GM12873 (cell line): ENCODE measurements at regions not wholly inside any gene's neighbourhood (a gene's known extent, or its start where the extent isn't known, plus 50 kb on each side); places are given as distances from the start of the nearest gene placed in this dataset.

ENCODE experiments used
- CTCF ChIP-seq: IDR thresholded peaks from 2 replicates; pipeline ENCODE4 v1.5.1; 2012; ENCODE audit warnings: low read depth, mild to moderate bottlenecking, moderate library complexity, low read length, control low read depth; ENCODE audit not compliant: insufficient read depth; ENCODE audit errors: missing control alignments

DNA sequence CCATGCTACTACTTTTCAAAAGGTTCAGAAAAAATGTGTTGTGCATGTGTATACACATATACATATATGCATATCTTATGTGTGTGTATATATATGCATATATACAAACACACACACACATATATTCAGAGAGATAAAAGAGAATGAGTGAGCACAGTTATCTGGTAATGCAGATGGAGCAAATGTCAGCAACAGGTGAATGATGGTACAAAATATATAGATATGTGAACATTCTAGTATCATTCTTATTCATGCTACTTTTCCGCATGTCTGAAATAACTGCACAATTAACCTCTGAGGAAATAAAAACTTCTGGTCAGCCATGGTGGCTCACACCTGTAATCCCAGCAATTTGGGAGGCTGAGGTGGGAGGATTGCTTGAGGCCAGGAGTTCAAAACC, 222.6 kb upstream of the NANOGP8 start:
- TF ChIP-seq CTCF, result no peak

DNA sequence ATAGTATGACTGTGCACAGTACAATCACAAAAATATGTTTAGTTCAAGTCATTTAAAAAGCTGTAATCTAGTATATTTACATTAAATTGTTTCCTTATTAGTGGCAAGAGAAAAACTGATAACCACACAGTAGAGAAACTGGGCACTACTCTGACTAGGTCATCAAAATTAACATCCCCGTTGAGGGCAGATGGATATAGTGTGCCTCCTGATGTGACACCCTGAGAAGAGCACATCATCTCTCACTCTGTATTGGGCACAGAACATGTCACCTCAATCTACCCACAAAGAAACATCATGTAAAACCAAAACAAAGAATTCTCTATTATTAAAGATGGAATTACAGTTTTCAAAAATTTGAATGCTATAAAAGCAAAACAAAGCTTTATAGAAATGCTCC, 221.9 kb upstream of the NANOGP8 start:
- TF ChIP-seq CTCF, result no peak

- no peak for TF ChIP-seq CTCF
These were observed 221.4 kb upstream of the NANOGP8 start for GRCh38 chr15:35306361-35306981.

GRCh38 chr15:35305946-35306345, 220.9 kb upstream of the NANOGP8 start:
- TF ChIP-seq CTCF, result no peak

DNA sequence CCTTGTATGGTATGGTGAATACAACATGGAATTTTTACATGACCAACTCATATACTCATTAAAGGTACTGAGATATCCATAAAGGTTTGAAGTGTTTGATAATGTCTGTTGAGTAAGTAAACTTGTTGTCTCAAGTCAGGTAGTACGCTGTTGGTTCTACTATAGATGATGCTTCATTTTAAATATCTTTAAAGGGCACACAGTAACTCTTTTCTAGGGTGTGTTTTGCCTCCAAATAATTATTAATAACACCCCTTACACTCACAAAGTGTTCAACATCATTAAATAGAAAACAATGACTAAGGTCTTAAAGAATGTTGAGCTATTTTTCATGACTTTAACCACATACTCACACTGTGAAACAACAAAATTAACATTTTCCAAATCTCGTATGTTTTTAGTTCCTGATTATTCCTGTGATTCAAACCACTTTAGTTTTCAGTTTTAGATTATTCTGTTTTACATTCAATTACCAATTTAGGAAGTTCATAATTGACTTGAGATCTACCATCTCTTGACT, 220.0 kb upstream of the NANOGP8 start:
- TF ChIP-seq CTCF, result no peak

DNA sequence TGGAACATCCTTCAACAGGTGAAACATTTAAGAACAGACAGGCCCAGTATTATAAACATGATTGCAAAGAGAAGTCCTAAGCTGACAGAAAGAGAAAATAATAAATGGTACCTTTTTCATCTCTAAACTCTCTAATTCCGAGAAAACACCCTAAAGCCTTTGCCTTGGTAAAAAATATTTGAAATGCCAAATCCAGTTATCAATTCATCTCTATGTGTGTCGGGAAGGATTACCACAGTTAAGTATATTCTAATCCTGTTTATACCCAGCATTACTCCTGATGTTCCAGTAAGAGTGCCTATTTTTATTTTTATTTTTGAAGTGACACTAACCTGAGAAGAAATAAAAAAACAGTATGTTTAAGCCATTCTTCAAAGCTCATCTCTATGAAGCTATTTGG, 219.3 kb upstream of the NANOGP8 start:
- no peak for TF ChIP-seq CTCF

DNA sequence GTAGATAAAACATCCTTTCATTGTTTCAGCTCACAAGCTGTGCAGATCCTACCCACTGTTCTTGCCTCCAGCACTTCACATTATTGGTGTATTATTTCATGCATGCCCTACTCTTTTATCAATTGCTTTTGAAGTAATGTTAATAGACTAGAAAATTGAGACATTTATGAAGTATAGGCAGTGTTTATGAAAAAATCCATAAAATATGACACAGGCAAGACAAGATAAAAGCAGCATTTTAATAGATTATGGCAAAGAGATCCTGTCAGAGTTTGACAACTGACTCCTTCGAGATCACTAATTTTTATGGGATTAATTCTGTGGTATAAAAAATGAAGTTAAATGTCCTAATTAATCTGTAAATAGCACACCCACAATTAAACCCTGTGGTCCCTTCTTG, 217.2 kb upstream of the NANOGP8 start:
- TF ChIP-seq CTCF, result no peak
